Islet precursor cell (in vitro differentiated cells): ENCODE measurements at regions not wholly inside any gene's neighbourhood (a gene's known extent, or its start where the extent isn't known, plus 50 kb on each side); places are given as distances from the start of the nearest gene placed in this dataset.

Source experiments
- DNase-seq: peaks from one replicate; pipeline ENCODE4 v3.0.0-alpha.2; 2018

DNA sequence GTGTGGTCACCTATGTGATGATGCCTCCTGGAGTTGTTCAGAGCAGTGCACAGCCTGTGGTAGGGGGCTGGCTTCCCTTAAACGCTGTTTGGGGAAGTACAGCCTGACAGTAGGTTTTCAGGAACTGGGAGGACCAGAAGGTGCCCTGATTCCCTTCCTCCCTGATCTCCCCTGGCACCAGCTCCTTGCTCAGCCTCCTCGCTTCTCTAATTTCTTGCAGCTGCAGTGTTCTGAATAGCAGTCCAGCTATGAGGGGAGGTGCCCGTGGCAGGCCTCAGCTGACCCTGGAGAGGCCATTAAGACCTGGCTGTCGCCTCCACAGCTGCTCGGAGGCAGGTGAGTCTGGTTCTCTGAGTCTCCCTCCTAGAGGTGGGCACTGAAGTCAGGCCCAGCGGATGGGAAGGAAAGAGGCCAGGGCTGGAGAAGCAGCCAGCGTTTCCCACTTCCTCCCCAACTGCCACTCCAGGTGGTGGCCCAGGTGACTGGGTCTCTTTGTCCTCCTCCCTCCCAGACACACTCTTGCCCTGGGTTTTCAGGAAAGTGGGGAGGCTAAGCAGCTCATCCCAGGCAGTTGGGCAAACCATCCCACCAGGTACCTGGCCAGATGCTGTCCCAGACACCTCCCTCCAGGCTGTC is 52.0 kb upstream of the RPL11 start:
- no peak for DNase-seq

DNA sequence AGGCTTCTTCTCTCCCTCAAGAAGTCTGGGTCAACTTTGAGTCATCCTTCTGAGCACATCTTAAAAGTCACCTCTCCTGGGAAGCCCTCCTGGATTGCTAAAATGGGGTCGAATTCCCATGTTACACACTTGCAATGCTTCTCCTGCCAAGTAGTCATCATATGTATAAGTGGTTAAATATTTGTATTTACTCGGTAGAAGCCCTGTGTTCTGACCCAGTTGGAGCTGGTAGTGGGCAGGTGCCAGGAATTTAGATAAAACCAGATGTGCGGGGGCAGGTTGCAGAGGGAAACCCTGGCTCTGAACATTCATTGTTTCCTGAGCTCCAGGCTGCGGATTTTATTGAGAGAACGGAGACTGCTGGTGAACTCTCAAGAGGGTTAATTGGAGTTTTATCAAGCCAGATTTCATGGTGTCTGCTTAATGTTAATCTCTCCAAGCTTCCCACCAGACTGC is 52.8 kb upstream of the RPL11 start:
- DNase-seq: no peak

DNA sequence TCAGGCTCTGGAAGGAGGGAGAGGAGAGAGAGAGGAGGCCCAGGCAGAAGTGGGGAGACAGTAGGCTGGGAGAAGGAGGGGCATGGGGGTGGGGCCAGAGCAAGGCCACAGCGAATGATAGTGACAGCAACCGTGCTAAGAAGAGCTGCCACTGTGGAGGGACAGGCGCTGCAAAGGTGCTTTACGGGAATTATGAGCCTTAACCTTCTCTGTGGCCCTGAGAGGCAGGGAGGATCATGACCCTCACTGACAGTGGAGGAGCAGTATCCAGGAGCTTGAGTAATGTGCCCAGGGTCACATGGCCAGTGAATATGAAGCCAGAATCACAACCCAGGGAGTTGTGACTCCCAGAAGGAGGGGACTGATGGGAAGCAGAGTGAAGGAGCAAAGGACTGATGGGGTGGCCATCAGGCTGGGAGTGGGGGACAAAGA is 53.4 kb upstream of the RPL11 start:
- no peak for DNase-seq

DNA sequence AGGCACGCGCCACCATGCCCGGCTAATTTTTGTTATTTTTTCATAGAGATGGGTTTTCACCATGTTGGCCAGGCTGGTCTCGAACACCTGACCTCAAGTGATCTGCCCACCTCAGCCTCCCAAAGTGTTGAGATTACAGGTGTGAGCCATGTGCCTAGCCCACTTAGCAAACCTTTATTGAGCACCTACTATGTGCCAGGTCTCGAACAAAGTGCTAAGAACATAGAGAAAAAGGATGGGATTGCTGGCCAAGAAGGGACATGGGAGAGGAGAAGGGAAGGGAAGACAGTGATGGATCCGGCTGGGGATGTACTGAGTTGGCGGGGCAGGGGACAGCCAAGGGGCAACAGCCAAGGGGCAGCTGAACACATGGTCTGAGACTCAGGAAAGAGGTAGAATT is 55.6 kb upstream of the RPL11 start:
- DNase-seq: no peak

DNA sequence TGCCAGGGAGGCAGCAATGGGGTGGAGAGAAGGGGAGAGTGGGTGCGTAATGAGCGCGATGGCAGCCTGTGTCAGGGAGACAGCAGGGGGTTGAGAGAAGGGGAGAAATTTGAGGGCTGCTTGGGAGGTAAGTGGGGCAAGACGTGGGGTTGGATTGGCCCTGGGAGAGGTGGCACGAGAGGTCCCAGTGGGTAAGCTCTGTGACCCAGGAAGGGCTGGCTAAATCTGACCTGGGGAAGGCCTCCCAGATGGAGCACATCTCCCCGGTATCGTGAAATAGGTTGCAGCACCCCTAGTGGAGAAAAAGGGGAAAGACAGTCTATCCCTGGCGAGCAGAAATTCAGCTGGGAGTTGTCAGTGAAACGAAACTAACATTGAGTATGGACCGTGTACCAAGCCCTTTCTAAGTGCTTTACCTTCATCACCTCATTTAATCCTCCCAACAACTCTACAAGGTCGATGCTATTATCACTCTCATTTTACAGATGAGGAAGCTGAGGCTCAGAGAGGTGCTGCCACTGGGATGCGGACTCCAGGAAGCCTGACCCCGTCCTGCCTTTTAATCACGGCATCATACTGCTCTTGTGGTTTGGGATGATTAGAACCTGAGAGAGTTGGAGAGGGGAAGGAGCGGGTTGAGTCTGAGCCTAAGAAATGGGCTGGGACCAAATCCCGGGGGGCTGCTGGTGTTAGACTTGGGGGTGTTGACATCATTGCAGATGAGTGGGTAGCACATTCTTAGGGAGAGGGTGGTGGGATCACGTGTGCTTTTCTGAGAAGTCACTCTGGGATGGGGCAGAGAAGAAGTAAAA is 56.6 kb upstream of the RPL11 start:
- peak; percentile 78 for DNase-seq

DNA sequence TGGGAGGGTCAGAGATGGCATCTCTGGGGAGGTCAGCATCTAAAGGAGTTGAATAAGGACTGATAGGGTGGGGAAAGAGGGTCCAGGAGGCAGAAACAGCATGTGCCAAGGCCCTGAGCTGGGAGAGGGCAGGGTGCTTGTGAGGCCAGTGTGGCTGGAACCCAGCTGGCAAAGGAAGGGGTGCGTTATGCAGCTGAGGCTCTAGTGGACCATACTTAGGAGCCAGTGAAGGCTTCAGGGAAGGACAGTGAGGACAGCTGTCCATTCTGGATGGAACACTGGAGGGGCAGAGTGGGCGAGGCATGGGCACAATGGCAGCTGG is 57.1 kb upstream of the RPL11 start:
- no peak for DNase-seq

DNA sequence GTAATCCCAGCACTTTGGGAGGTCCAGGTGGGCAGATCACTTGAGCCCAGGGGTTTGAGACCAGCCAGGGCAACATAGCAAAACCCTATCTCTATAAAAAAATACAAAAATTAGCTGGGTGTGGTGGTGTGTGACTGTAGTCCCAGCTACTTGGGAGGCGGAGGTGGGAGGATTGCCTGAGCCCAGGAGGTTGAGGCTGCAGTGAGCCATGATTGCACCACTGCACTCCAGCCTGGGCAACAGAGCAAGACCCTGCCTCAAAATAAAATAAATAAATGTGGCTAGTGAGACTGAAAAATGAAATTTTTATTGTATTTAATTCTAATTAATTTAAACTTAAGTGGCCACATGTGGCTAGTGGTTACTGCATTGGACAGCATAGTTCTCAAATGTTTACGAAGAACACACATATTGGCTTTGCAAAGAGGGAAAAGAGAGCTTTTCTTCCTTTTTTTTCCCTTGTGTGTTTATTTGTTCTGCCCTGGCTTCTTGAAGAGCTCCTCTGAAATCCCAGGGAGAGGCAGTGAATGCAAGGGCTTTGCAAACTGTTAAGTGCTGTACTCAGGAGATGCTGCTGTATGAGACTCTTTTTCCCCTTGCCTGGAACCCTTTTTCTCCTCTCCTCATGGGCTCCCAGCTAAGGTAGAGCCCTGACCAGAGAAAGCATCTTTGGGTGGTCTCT is 59.0 kb upstream of the RPL11 start:
- DNase-seq: no peak

DNA sequence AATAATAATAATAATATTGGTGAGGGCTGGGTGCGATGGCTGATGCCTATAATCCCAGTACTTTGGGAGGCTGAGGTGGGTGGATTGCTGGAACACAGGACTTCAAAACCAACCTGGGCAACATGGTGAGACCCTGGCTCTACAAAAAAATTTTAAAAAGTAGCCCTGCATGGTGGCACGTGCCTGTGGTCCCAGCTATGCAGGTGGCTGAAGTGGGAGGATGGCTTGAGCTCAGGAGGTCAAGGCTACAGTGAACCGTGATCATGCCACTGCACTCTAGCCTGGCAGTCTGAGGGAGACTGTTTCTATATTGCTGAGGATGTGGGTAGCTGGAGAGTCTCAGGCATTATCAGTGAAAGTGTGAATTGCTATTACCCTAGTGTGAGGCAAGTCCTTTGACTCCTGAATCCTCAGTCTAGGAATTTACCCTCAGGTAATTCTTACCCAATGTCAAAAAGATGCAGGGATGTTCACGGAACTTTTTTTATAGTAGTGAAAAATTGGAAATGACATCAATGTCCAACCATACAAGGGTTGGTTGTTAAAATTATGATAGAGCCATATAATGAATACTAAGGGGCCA is 61.8 kb upstream of the RPL11 start:
- DNase-seq: no peak

DNA sequence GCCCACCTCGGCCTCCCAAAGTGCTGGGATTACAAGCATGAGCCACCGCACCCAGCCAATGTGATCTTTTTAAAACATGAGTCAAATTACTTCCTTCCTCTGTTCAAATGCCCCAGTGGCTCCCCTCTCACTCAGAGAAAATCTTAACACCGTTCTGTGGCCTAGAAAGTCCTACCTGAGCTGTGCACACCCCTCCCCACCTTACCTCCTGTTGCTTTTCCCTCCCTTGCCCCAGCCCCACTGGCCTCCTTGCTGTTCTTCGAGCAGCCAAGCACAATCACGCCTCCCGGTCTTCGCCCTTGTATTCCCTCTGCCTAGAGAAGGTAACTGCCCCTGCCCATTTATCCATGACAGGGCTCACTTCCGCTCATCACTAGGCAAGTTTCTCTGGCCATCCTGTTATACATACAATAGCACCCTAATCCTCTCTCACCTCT is 62.6 kb upstream of the RPL11 start:
- no peak for DNase-seq

DNA sequence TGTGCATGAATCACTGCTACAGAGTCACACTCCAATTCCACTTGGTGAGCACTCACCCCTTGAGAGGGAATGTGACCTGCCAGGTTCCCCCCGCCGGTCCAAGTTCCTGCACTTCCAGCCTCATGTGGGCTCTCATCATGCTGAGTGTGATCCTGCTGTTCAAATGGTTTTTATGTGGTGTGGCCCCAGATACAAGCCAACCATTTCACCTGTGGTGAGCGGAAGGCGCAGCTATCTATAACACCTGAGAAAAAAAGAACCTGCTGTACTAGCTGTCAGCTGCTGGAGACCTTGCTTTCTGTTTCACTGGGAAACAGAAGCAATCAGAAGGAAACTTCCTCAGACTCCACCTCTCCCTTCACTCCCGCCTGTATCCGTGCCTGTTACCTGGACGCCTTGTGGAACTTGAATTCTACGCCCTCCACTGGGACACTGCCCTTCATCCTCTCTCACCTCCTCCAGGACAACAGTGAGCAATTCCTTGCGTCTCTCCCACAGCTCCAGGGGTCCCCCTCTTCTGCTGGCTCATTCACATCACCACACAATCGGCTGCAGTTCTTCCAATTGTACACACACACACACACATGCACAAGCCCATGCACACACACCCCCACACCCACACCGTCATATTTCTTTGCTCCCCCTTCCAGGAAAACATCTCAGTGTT is 64.4 kb upstream of the RPL11 start:
- DNase-seq: no peak

DNA sequence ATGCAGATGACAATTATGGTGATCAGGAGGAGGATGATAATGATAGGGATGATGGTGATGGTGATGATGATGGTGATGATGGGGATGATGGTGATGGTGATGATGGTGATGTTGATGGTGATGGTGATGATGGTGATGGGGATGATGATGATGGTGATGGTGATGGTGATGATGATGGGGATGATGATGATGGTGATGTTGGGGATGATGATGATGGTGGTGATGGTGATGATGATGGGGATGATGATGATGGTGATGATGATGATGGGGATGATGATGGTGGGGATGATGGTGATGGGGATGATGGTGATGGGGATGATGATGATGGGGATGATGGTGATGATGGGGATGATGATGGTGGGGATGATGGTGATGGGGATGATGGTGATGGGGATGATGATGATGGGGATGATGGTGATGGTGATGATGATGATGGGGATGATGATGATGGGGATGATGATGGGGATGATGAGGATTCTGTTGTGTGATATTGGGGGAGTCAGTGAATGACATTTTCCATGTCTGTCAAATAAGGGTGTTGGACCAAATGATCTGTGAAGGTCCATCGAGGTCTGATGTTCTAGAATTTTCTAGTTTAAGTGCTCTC is 65.6 kb upstream of the RPL11 start:
- DNase-seq: no peak

DNA sequence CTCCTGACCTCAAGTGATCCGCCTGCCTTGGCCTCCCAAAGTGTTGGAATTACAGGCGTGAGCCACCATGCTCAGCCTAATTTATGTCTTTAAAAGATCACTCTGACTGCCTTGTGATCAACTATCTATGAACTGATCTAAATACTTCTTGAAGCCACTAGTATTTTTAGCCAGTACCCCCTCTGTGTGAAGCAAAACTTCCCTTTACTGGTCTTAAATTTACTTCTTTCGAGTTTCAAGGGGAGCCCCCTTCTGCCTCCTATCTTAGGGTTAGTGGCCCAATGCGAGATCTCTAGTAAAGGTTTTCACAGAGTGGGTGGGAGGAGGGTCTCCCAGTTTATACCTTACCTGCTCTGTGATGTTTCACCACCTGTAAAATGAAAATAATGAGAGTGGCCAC is 66.1 kb upstream of the RPL11 start:
- DNase-seq: no peak

DNA sequence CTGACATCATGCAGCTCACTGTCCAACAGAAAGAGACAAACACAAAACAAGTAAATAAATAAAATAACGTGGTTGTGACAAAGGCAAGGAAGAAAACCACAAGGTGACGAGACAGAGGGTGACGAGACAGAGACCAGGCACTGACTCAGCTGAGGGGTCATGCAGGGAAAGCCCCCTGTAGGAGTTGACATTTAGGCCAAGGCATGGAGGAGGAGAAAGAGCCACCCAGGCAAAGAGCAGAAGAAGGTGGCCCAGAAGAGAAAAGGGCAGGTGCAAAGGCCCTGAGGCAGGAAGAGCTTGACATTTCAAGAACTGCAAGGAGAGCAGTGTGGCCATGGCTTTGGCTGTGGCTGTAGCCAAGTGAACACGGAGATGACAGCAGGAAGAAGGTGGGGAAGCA is 65.1 kb upstream of the ID3 start:
- no peak for DNase-seq

DNA sequence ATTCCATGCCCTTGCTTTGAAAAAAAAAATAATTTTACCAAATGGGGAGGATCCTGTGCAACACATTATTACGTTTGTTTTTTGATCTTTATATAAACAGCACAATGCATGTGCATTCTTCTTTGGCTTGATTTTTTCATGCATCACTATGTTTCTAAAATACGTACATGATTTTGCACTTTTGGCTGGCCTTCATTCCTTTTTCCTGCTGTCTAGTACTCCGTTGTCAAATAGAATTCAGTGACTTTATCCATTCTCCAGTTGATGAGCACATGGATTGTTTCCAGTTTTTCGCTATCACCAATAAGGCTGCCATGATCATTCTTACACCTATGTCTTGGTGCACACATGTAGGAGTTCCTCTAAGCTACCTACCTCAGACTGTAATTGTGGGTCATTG is 63.0 kb upstream of the ID3 start:
- DNase-seq: no peak

DNA sequence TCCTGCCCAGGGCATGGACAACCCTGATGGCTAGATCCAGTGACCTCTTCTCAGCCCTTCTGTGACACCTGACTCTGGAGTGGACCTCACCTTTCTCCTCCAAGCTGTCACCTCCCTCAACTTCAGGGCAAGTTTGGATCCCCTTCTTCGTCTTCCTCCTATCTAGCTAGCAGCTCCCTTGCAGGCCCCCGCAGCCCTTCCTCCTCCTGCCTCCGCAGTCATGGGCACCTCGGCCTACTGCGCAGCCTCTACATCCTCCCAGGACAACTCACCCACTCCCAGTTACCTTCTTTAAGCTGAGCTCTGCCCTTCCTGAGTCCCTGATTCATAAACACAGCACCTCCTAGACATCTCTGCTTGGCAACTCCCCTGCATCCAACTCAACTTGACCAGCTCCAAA is 61.3 kb upstream of the ID3 start:
- DNase-seq: no peak

DNA sequence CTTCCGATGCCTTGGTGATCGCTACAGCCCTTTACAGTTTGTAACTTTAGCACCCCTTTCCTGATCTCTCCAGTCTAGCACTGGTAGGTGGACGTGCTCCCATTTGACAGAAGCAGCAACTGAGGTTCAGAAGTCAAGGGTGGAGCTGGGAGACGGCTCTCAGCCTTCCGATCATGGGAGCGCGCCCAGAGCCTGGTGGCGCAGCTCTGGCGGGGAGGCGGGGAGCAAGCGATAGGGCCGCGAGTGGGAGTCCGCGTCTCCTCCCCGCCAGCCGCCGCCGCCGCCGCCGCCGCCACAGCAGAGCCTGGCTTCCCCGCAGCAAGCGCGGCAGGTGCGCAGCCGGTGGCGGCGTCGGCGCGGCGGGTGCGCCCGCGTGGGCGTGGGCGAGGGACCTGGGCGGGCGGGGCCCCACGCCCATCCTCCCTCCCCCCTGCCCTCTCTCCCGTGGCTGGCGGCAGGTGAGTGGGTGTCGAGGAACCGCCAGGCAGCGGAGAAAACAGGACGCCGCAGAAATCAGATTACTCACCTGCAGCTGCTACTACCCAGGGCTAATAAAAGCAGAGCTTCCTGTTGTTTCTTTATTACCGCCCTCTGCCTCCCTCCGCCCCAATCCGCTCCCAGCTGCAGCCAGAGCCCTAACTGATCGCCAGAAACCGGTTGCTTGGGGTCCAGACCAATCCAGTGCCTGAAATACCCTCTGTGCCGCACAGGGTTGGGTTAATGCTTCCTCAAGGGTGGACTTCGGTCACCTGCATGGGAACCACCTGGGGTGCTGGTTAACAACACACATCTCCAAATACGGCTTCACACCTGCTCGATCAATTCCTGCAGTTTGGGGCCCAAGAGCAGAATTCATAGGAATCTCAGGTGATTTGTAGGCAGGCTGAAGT is 60.2 kb upstream of the ID3 start:
- peak; percentile 76 for DNase-seq

DNA sequence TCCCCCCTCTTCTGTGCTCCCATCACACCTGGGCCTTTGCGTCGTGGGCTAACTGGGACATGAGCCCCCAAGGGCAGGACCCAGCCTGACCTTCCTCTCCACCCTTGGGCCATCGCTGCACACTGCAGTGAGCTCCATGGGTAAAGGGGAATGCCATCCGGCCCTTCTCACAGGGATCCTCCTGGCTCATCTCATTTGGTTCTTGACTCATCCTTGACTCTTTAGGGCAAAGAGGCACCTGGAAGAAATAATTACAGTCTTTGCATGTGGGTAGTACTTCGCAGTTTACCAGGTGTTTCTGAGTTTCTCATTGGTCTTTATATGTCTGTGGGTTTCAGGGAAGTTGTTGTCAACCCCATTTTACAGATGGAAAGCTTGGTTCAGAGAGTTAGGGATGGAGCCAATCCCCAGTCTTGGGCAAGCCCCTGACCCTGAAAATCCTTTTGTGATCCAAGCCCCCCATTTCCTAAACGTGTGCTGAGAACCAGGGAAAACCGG is 59.3 kb upstream of the ID3 start:
- DNase-seq: no peak

DNA sequence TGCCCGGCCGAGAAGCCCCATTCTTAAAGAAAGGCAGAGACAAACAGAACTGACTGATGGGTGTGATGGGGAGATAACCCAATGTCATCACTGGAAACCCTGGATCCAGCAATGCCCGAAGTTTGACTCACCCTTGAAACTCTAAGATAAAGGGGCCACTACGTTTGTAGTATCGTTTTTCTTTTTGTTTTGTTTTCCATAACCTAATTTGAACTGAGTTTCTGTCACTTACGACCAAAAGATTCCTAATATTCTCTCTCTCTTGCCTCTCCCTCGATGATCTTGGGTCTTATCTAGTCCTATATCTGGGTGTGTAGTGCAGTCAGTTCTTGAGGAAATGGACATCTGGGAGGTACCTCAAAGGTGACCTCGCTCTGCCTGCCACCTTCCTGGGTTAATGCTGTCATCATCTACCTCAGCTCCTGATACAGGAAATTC is 57.8 kb upstream of the ID3 start:
- no peak for DNase-seq

DNA sequence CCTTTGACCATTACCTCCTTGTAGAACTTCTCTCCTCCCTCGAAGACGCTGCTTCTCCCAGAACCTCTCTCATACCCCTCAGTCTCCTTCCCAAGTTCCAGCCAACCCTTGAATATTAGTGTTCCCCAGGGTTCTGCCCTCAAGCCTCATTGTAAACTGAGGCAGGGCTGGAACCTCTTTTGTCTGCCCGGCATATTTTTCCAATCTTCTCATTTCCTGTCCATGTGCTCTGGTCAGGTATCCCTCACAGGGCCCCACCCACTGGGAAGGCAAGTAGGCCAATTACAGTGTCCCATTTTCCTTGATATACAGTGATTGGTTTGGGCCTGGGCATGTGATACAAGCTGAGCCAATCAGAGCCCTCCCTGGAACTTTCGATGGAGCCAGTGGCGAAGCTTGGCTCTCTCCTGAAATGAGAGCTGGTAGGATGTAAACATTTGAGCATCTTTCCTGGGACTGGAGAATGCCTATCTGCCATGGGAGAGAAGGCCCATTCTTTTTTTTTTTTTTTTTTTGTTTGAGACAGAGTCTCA is 57.1 kb upstream of the ID3 start:
- DNase-seq: no peak

DNA sequence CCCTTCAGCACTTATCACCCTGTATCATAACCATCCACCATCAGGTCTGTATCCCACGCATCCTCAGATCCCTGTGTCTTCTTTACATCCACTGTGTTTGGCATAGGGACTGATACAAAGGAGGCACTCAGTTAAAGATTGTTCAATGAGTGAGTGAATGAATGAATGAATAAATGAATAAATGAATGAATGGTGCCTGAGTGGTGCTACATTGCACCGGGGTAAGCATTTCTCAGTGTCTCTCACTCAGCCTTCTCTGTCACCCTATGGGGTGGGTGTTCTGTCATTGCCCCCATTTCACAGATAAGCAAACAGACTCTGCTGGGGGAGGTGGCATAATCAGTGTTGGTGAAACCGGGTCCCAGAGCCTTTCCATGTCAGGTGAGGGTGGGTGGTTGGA is 56.6 kb upstream of the ID3 start:
- no peak for DNase-seq

DNA sequence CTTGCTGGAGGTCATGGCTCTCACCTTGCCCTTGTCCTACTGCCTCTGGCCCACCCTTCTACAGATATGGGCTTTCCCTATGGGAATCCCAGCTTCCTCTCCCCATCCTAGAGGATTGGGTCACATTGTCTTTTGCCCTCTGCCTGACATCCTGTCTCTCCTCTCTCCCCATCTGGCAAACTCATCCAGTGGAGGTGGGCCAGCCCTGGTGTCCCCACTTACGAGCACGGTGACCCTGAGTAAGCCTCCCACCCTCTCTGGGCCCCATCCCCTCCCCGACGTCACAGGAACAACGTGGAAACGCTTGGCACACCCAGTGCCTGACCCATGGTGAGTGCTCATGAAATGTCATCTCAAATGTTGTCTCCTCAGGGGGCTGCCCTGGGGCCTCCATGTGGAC is 56.1 kb upstream of the ID3 start:
- no peak for DNase-seq
